Endothelial cell of umbilical vein (primary cell): ENCODE measurements at regions not wholly inside any gene's neighbourhood (a gene's known extent, or its start where the extent isn't known, plus 50 kb on each side); places are given as distances from the start of the nearest gene placed in this dataset.

ENCODE experiments used
- BruUV-seq: library from RNA; stranded (reverse); fragments of 400-500 nt; replicated peaks from 2 replicates; lab custom pipeline; 2021; lab: Mats Ljungman, UMichigan
- CTCF ChIA-PET: fragments of 300-600, 350-600 bp; sonication (Branson Sonifier 250); formaldehyde crosslinking; loops from one replicate; lab custom pipeline; 2021; ENCODE audit warnings: antibody characterized with exemption, inconsistent platforms; lab: Charles Lee
- POLR2A ChIA-PET: fragments of 300-600, 350-600 bp; sonication (Branson Sonifier 250); formaldehyde crosslinking; loops from one replicate; lab custom pipeline; 2021; ENCODE audit warnings: antibody characterized with exemption, inconsistent platforms; lab: Charles Lee
- DNase-seq: peaks from one replicate; pipeline ENCODE4 v3.0.0-alpha.2; 2011; ENCODE audit warnings: low read depth, low spot score
- FAIRE-seq: peaks from 2 replicates; lab custom pipeline; 2011; peaks lifted over from hg19 to GRCh38; lab: Jason Lieb, UNC
- H2AFZ ChIP-seq: 2 replicates; pipeline ENCODE4 v1.6.0; 2012; ENCODE audit warnings: low read depth, low read length, control low read depth, inconsistent platforms
- H3K27ac ChIP-seq: 2 replicates; pipeline ENCODE4 v1.5.1; 2011; ENCODE audit warnings: low read depth, mild to moderate bottlenecking, control low read depth, low read length, moderate library complexity; ENCODE audit not compliant: insufficient read depth
- H3K27me3 ChIP-seq, 2 experiments: 2 replicates each; pipeline versions ENCODE4 v1.6.0 to v1.6.1; 2011; ENCODE audit warnings: low read length in 2 of 2, mixed read lengths in 1 of 2; ENCODE audit not compliant: control insufficient read depth in 2 of 2, insufficient read depth in 2 of 2
- H3K36me3 ChIP-seq, 2 experiments: 2 replicates in 1 of 2; 3 replicates in 1 of 2; pipeline ENCODE4 v1.5.1; 2011; ENCODE audit warnings: low read length in 2 of 2, mild to moderate bottlenecking in 1 of 2, moderate library complexity in 1 of 2; ENCODE audit not compliant: control insufficient read depth in 2 of 2, insufficient read depth in 2 of 2; ENCODE audit errors: extremely low read depth in 1 of 2
- H3K4me1 ChIP-seq: 3 replicates; pipeline ENCODE4 v1.5.1; 2011; ENCODE audit warnings: mild to moderate bottlenecking, low read length; ENCODE audit not compliant: control insufficient read depth, insufficient read depth; ENCODE audit errors: extremely low read depth
- H3K4me2 ChIP-seq: 2 replicates; pipeline ENCODE4 v1.6.1; 2011; ENCODE audit warnings: low read length, control low read depth, mixed read lengths; ENCODE audit not compliant: insufficient read depth
- H3K4me3 ChIP-seq, 3 experiments: fragments of 200-600 bp in 1 of 3; sonication (generic), shearing (Covaris generic) in 1 of 3; replicated peaks in 1 of 3; 2 replicates each; pipeline ENCODE4 v1.5.1; 2011 to 2016; ENCODE audit warnings: control low read depth in 3 of 3, low read length in 3 of 3, mild to moderate bottlenecking in 2 of 3, inconsistent platforms in 1 of 3, low read depth in 1 of 3, moderate library complexity in 1 of 3; ENCODE audit not compliant: insufficient read depth in 1 of 3
- H3K79me2 ChIP-seq: 2 replicates; pipeline ENCODE4 v1.6.0; 2012; ENCODE audit warnings: low read length, inconsistent platforms; ENCODE audit not compliant: control insufficient read depth, insufficient read depth
- H3K9ac ChIP-seq: replicated peaks from 2 replicates; pipeline ENCODE3; 2011; ENCODE audit warnings: low read length, control low read depth; ENCODE audit not compliant: insufficient read depth; ENCODE audit errors: extremely low read depth
- H3K9me1 ChIP-seq: replicated peaks from 3 replicates; pipeline ENCODE4 v1.6.0; 2011; ENCODE audit warnings: mild to moderate bottlenecking, low read length; ENCODE audit not compliant: control insufficient read depth, insufficient read depth; ENCODE audit errors: extremely low read depth
- H3K9me3 ChIP-seq: replicated peaks from 2 replicates; pipeline ENCODE4 v1.5.1; 2012; ENCODE audit warnings: low read length, inconsistent platforms; ENCODE audit not compliant: control insufficient read depth, insufficient read depth
- H4K20me1 ChIP-seq: replicated peaks from 2 replicates; pipeline ENCODE3; 2011; ENCODE audit warnings: mild to moderate bottlenecking, low read length; ENCODE audit not compliant: control insufficient read depth, insufficient read depth; ENCODE audit errors: extremely low read depth
- EZH2 ChIP-seq: IDR thresholded peaks from 2 replicates; pipeline ENCODE4 v1.6.1; 2012; ENCODE audit warnings: borderline replicate concordance, low read depth, mild to moderate bottlenecking, moderate library complexity, low read length, inconsistent platforms; ENCODE audit not compliant: severe bottlenecking
- FOS ChIP-seq: IDR thresholded peaks from 2 replicates; pipeline ENCODE4 v1.6.1; 2011; ENCODE audit warnings: mild to moderate bottlenecking, low read length, moderate library complexity, borderline replicate concordance; ENCODE audit not compliant: insufficient read depth
- GATA2 ChIP-seq: IDR thresholded peaks from 2 replicates; pipeline ENCODE4 v1.7.0; 2011; ENCODE audit warnings: low read depth, mild to moderate bottlenecking, moderate library complexity, mixed read lengths, low read length; ENCODE audit not compliant: insufficient read length, insufficient read depth
- JUN ChIP-seq: IDR thresholded peaks from 2 replicates; pipeline ENCODE4 v1.6.1; 2011; ENCODE audit warnings: borderline replicate concordance, low read depth; ENCODE audit not compliant: insufficient read length, insufficient read depth
- MYC ChIP-seq: IDR thresholded peaks from one replicate; pipeline ENCODE4 v1.6.1; 2011; ENCODE audit warnings: mild to moderate bottlenecking, low read depth, low read length
- POLR2A ChIP-seq: IDR thresholded peaks from 2 replicates; pipeline ENCODE4 v1.6.1; 2012; ENCODE audit warnings: low read depth, mild to moderate bottlenecking, control low read depth, low read length
- POLR2AphosphoS5 ChIP-seq: IDR thresholded peaks from 2 replicates; pipeline ENCODE4 v1.6.1; 2012; ENCODE audit warnings: low read depth, mild to moderate bottlenecking, control low read depth, low read length, moderate library complexity; ENCODE audit not compliant: insufficient read depth
- dilution Hi-C: fragments of 300-500 bp; cut with MboI; formaldehyde crosslinking; loops from one replicate; pipeline ENCODE4 v1.15.0; 2019; ENCODE audit warnings: low sequenced_read_pairs; ENCODE audit not compliant: extremely low pct_ligation_motif_present
- intact Hi-C: fragments of 100-400 bp; cut with micrococcal nuclease; formaldehyde crosslinking; loops from one replicate; pipeline ENCODE4 v1.10.0; 2022
- TF ChIP-seq, protein P1 (sequence below): IDR thresholded peaks from 2 replicates; pipeline ENCODE4 v1.6.1; 2011; ENCODE audit not compliant: insufficient read depth, insufficient read length
- TF ChIP-seq, protein P2 (sequence below), 2 donors: IDR thresholded peaks; 1 replicate in 1 of 2; 2 replicates in 1 of 2; pipeline ENCODE4 v1.5.1; 2011; ENCODE audit warnings: low read length in 2 of 2, mild to moderate bottlenecking in 2 of 2, moderate library complexity in 2 of 2, control low read depth in 1 of 2, inconsistent platforms in 1 of 2, low read depth in 1 of 2; ENCODE audit not compliant: insufficient read depth in 1 of 2; ENCODE audit errors: extremely low read depth in 1 of 2

DNA sequence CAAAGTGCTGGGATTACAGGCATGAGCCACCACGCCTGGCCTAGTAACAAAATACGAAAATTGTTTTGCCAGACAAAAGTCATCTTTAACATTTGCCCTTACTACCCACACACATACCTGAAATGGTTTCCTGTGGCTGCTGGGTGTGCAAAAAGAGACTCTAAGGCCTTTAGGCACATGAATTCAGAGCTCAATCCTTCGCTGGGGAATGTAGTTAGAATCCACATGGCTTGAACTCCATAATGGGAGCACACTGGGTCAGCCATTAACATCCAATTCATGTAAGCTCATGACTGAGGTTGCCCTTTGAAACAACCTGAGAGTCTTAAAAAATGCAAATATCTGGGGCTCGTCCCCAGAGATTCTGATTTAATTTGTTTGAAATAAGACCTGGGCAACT, 87.8 kb downstream of the HPGD start:
- Histone ChIP-seq H3K4me2 (no peak overlapping the region), H3K27me3 (no peaks in the 10 kb centered on the region), H3K4me1 (no peaks in the 10 kb centered on the region), H3K36me3 (no peaks in the 10 kb centered on the region), H3K4me3 (no peak overlapping the region), H3K79me2 (no peaks in the 10 kb centered on the region), H3K9me1 (no peaks in the 10 kb centered on the region), H2AFZ (no peak overlapping the region), H4K20me1 (no peaks in the 10 kb centered on the region), H3K9ac (no peak overlapping the region), H3K27ac (no peak overlapping the region), H3K9me3 (peaks cover 2% of the 10 kb centered on the region)
- TF ChIP-seq EZH2 (no peak), POLR2A (no peak), JUN (no peak)
- TF ChIP-seq, protein P1, sequence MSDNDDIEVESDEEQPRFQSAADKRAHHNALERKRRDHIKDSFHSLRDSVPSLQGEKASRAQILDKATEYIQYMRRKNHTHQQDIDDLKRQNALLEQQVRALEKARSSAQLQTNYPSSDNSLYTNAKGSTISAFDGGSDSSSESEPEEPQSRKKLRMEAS = no peak
- no TSS peak for BruUV-seq
- DNase-seq = no peak
- intact Hi-C loops (no loop called here), dilution Hi-C loops (no loop called here)
- FAIRE-seq = no peak
- CTCF ChIA-PET = no interaction called here
- POLR2A ChIA-PET = no interaction called here

DNA sequence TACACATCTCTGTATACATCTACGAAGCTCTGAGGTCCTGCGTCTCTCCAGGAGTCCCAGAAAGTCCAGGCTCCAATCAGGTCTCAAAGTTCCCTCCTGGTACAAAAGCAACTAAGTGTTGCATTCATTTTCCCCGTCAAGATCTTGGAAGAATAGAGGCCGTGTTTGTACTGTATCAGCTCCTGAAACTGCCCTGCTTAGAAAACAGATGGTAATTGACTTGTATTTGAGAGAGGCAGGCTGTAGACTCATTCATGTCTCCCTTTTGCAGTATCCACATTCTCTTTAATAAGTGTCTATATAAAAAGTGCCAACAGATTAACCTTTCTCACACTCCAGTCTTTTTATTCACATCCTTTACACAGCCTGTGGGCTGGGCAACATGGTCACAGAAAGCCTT, 91.7 kb downstream of the HPGD start:
- no TSS peak for BruUV-seq
- intact Hi-C loops (no loop called here), dilution Hi-C loops (no loop called here)
- Histone ChIP-seq H4K20me1 (no peaks in the 10 kb centered on the region), H3K9me3 (no peaks in the 10 kb centered on the region), H3K4me1 (no peaks in the 10 kb centered on the region), H3K4me2 (no peak overlapping the region), H3K9me1 (no peaks in the 10 kb centered on the region), H2AFZ (no peak overlapping the region), H3K4me3 (no peak overlapping the region), H3K9ac (no peak overlapping the region), H3K79me2 (no peaks in the 10 kb centered on the region), H3K27me3 (no peaks in the 10 kb centered on the region), H3K27ac (no peak overlapping the region), H3K36me3 (no peaks in the 10 kb centered on the region)
- ChIA-PET CTCF (no interaction called here), POLR2A (no interaction called here)
- DNase-seq (no peak), FAIRE-seq (no peak)
- TF ChIP-seq JUN (no peak), POLR2A (no peak), FOS (no peak), GATA2 (no peak), MYC (no peak), POLR2AphosphoS5 (no peak), EZH2 (no peak)
- TF ChIP-seq, protein P1 = no peak
- TF ChIP-seq, protein P2, sequence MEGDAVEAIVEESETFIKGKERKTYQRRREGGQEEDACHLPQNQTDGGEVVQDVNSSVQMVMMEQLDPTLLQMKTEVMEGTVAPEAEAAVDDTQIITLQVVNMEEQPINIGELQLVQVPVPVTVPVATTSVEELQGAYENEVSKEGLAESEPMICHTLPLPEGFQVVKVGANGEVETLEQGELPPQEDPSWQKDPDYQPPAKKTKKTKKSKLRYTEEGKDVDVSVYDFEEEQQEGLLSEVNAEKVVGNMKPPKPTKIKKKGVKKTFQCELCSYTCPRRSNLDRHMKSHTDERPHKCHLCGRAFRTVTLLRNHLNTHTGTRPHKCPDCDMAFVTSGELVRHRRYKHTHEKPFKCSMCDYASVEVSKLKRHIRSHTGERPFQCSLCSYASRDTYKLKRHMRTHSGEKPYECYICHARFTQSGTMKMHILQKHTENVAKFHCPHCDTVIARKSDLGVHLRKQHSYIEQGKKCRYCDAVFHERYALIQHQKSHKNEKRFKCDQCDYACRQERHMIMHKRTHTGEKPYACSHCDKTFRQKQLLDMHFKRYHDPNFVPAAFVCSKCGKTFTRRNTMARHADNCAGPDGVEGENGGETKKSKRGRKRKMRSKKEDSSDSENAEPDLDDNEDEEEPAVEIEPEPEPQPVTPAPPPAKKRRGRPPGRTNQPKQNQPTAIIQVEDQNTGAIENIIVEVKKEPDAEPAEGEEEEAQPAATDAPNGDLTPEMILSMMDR (IDR thresholded peaks at IDR 0.05; ENCODE audit: extremely low read depth in 1 of 2, insufficient read depth in 1 of 2, low read depth in 1 of 2, low read length in 2 of 2) = no peak
